DND-41 (cell line): ENCODE measurements at regions not wholly inside any gene's neighbourhood (a gene's known extent, or its start where the extent isn't known, plus 50 kb on each side); places are given as distances from the start of the nearest gene placed in this dataset.

Experiments
- CTCF ChIP-seq: IDR thresholded peaks from 2 replicates; pipeline ENCODE4 v1.5.1; 2012; ENCODE audit warnings: borderline replicate concordance, low read length, moderate library complexity, mild to moderate bottlenecking; ENCODE audit not compliant: poor library complexity, severe bottlenecking; ENCODE audit errors: extremely low read depth
- EZH2 ChIP-seq: IDR thresholded peaks from 3 replicates; pipeline ENCODE4 v1.6.1; 2012; ENCODE audit warnings: borderline replicate concordance, low read depth, mild to moderate bottlenecking, moderate library complexity, low read length, inconsistent platforms; ENCODE audit not compliant: severe bottlenecking

GRCh38 chr6:159463119-159463829 is 229.8 kb downstream of the SOD2 start:
- TF ChIP-seq CTCF (peak; percentile 48), EZH2 (no peak)
